ENCODE measurements at regions not wholly inside any gene's neighbourhood (a gene's known extent, or its start where the extent isn't known, plus 50 kb on each side); places are given as distances from the start of the nearest gene placed in this dataset.

DNA sequence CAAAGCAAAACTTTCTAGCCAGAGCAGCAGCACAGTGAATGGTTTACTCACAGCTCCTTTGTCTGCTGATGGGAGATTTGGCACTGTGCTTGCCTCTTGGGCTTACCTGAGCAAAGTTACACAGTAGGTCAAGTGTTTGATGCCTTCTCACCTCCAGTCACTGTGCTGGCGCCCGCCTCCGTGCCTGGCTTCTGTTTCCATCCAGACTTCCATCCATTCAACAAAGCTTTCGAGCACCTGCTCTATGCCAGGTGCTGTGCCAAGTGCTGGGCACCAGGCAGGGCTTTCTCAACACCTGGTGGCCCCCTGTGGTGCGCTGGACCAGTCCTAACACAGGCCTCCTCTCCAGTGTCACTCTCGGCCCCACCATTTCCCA is 199.2 kb upstream of the EEA1 start:
- TF ChIP-seq, protein P1, sequence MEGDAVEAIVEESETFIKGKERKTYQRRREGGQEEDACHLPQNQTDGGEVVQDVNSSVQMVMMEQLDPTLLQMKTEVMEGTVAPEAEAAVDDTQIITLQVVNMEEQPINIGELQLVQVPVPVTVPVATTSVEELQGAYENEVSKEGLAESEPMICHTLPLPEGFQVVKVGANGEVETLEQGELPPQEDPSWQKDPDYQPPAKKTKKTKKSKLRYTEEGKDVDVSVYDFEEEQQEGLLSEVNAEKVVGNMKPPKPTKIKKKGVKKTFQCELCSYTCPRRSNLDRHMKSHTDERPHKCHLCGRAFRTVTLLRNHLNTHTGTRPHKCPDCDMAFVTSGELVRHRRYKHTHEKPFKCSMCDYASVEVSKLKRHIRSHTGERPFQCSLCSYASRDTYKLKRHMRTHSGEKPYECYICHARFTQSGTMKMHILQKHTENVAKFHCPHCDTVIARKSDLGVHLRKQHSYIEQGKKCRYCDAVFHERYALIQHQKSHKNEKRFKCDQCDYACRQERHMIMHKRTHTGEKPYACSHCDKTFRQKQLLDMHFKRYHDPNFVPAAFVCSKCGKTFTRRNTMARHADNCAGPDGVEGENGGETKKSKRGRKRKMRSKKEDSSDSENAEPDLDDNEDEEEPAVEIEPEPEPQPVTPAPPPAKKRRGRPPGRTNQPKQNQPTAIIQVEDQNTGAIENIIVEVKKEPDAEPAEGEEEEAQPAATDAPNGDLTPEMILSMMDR (IDR thresholded peaks at IDR 0.05), result no peak
- Mint-ChIP-seq H3K4me1 (ENCODE audit: low read depth) (peaks cover 23% of the 10 kb centered on the region), H3K27ac (ENCODE audit: unreplicated experiment) (no peak overlapping the region), H3K36me3 (ENCODE audit: low read depth) (no peaks in the 10 kb centered on the region), H3K4me3 (ENCODE audit: unreplicated experiment) (no peak overlapping the region), H3K27me3 (ENCODE audit: low read depth) (no peaks in the 10 kb centered on the region), H3K9me3 (ENCODE audit: low read depth) (no peaks in the 10 kb centered on the region)
- DNase-seq (ENCODE audit: low spot score), result no peak

DNA sequence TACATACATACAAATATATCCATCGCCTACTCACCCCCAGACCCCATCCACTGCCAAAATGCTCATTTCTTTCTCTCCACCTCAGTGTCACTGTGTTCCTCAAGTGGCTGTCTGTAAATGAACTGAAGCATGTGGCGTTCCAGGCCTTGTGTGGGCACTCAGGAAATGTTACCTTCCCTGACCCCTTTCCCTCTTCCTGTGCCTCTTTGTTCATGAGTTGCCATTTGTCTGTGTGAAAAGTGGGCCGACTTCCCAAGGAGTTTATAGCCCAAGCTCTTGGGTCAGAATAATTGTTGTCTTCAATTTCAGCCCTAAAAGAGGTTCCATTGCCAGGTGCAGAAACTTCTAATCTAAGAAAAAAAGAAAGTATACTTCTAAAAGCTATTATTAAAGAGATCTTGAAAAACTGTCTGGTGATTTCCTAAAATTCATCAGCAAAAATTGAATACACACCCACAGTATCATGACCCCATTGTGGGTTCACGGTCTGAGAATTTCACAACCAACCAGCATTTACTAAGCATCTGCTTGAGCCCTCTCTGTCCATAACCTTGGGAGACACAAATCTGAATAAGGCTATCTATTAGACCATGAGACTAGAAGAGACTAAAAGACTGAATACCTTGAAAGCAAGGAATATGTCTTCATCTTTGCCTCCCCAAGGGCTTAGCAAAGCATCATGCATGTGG is 201.4 kb upstream of the EEA1 start:
- TF ChIP-seq, protein P1 (IDR thresholded peaks at IDR 0.05), result no peak
- Mint-ChIP-seq H3K9me3 (ENCODE audit: low read depth) (no peaks in the 10 kb centered on the region), H3K4me3 (ENCODE audit: unreplicated experiment) (no peak overlapping the region), H3K4me1 (ENCODE audit: low read depth) (peaks cover 32% of the 10 kb centered on the region), H3K27me3 (ENCODE audit: low read depth) (no peaks in the 10 kb centered on the region), H3K27ac (ENCODE audit: unreplicated experiment) (no peak overlapping the region), H3K36me3 (ENCODE audit: low read depth) (no peaks in the 10 kb centered on the region)
- no peak for DNase-seq (ENCODE audit: low spot score)

DNA sequence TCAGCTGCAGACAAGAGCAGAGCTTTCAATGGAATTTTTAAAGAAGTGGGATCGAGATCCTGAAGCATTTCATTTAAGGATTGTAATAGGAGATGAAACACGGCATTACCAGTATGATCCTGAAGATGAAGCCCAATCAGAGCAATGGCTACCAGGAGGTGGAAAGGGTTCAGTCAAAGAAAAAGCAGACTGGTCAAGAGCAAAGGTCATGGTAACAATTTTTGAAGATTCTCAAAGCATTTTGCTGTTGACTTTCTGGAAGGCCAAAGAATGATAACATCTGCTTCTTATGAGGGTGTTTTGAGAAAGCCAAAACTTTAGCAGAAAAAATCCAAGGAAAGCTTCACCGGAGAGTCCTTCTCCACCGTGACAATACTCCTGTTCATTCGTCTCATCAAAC is 204.3 kb upstream of the EEA1 start:
- TF ChIP-seq, protein P1 (IDR thresholded peaks at IDR 0.05), result no peak
- no peak overlapping the region for H3K27ac Mint-ChIP-seq (ENCODE audit: unreplicated experiment)
- no peak for DNase-seq (ENCODE audit: low spot score)

DNA sequence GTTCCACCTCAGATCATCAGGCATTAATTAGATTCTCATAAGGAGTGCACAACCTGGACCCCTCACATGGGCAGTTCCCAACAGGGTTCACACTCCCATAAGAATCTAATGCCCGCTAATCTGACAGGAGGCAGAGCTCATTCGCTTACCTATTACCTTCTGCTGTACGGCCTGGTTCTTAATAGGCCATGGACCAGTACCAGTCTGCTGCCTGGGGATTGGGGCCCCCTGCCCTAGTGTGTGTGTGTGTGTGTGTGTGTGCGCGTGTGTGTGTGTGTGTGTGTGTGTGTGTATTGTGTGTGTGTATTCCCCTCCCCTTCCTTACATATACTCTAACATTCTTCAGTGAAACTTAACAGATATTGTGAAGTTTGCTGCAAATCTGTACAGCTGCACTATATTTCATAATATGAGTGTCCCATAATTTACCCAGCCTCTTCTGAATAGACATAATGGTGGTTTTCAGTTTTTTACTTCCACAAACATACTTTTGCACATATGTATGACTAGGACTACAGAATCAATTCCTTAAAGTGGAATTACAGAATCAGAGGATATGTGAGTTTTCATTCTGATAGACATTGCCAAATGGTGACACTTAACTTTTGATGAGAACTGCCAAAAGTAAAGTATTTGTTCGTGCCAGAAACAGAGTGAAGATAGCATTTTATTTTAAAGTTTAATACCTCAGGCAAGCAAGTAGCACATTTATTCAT is 205.2 kb upstream of the EEA1 start:
- Mint-ChIP-seq H3K9me3 (ENCODE audit: low read depth) (no peaks in the 10 kb centered on the region), H3K4me3 (ENCODE audit: unreplicated experiment) (no peak overlapping the region), H3K27me3 (ENCODE audit: low read depth) (no peaks in the 10 kb centered on the region), H3K4me1 (ENCODE audit: low read depth) (peaks cover 28% of the 10 kb centered on the region), H3K27ac (ENCODE audit: unreplicated experiment) (no peak overlapping the region), H3K36me3 (ENCODE audit: low read depth) (no peaks in the 10 kb centered on the region)
- TF ChIP-seq, protein P1 (IDR thresholded peaks at IDR 0.05), result no peak
- DNase-seq (ENCODE audit: low spot score), result no peak

More for the DNA sequence above, 204.3 kb upstream of the EEA1 start:
- Mint-ChIP-seq H3K4me3 (ENCODE audit: unreplicated experiment) (no peak overlapping the region), H3K9me3 (ENCODE audit: low read depth) (no peaks in the 10 kb centered on the region), H3K4me1 (ENCODE audit: low read depth) (peaks cover 28% of the 10 kb centered on the region), H3K27me3 (ENCODE audit: low read depth) (no peaks in the 10 kb centered on the region), H3K36me3 (ENCODE audit: low read depth) (no peaks in the 10 kb centered on the region)

DNA sequence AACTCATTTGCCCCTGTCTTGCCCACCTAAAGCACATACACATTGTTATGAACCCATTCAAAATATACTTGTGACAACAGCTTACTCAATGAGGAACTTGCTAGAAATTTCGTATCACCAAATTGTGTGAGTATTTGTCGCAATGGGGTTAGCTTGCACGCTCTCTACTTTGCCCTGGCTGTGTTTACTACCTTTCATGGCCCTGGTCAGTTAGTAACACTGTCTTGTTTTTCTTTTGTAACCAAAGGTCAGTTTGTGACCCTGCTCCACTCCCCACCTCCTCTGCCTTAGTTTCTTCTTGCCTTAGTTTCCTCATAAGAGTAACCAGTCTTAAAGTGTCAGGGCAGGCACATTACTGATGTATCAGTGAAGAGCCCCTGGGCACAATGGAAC is 205.8 kb upstream of the EEA1 start:
- H3K36me3 Mint-ChIP-seq (ENCODE audit: low read depth), result no peaks in the 10 kb centered on the region
- H3K27ac Mint-ChIP-seq (ENCODE audit: unreplicated experiment), result peak overlapping the region; percentile 55
- DNase-seq (ENCODE audit: low spot score), result no peak
- peaks cover 28% of the 10 kb centered on the region for H3K4me1 Mint-ChIP-seq (ENCODE audit: low read depth)
- TF ChIP-seq, protein P1 (IDR thresholded peaks at IDR 0.05), result no peak
- H3K4me3 Mint-ChIP-seq (ENCODE audit: unreplicated experiment), result no peak overlapping the region
- no peaks in the 10 kb centered on the region for H3K27me3 Mint-ChIP-seq (ENCODE audit: low read depth)
- no peaks in the 10 kb centered on the region for H3K9me3 Mint-ChIP-seq (ENCODE audit: low read depth)
